HepG2 (cell line): ENCODE measurements at regions not wholly inside any gene's neighbourhood (a gene's known extent, or its start where the extent isn't known, plus 50 kb on each side); places are given as distances from the start of the nearest gene placed in this dataset.

Experiments
- ATAC-seq: fragments of 200-7000 bp; cut with Tn5 transposase; 3 replicates; pipeline ENCODE4 v1.9.1; 2020; ENCODE audit warnings: mild to moderate bottlenecking, moderate library complexity
- BruUV-seq: library from RNA; stranded (reverse); fragments of 400-500 nt; replicated peaks from 2 replicates; lab custom pipeline; 2021; lab: Mats Ljungman, UMichigan
- CTCF ChIA-PET: fragments of 300-600 bp; formaldehyde crosslinking; extraction: SDS; loops from one replicate; lab custom pipeline; 2021; ENCODE audit warnings: low total read pairs, inconsistent platforms, low intra/inter-chr PET ratio; lab: Yijun Ruan, JAX
- POLR2A ChIA-PET: fragments of 350-600 bp; sonication (Branson Sonifier 250); formaldehyde crosslinking; loops from one replicate; lab custom pipeline; 2020; ENCODE audit warnings: antibody characterized with exemption, inconsistent platforms; lab: Yijun Ruan, JAX
- DNase-seq: peaks from one replicate; pipeline ENCODE4 v3.0.0-alpha.2; 2015; ENCODE audit warnings: low spot score
- FAIRE-seq: peaks from 3 replicates; lab custom pipeline; 2011; peaks lifted over from hg19 to GRCh38; lab: Jason Lieb, UNC
- H2AFZ ChIP-seq: one replicate; pipeline ENCODE4 v1.6.1; 2011; ENCODE audit warnings: low read length, inconsistent platforms
- H3K27ac ChIP-seq: fragments of 300-600 bp; 3 replicates; pipeline ENCODE4 v1.8.0; 2011; ENCODE audit warnings: mixed run types, mild to moderate bottlenecking, mixed read lengths, low read length, inconsistent platforms; ENCODE audit not compliant: insufficient read depth; ENCODE audit errors: extremely low read length
- H3K27me3 ChIP-seq, 2 experiments: fragments of 200-600 bp in 1 of 2; 2 replicates in 1 of 2; 3 replicates in 1 of 2; pipeline versions ENCODE4 v1.6.0 to v1.8.0; 2011; ENCODE audit warnings: low read length in 2 of 2, mild to moderate bottlenecking in 2 of 2, moderate library complexity in 2 of 2, inconsistent platforms in 1 of 2; ENCODE audit not compliant: insufficient read depth in 2 of 2, control insufficient read depth in 1 of 2
- H3K36me3 ChIP-seq, 2 experiments: fragments of 200-600 bp in 1 of 2; replicated peaks in 1 of 2; 2 replicates in 1 of 2; 3 replicates in 1 of 2; pipeline versions ENCODE4 v1.5.1 to v1.8.0; 2011; ENCODE audit warnings: low read length in 2 of 2, inconsistent platforms in 1 of 2; ENCODE audit not compliant: insufficient read depth in 2 of 2, control insufficient read depth in 1 of 2
- H3K4me1 ChIP-seq: 2 replicates; pipeline ENCODE4 v1.5.1; 2012; ENCODE audit warnings: low read length, inconsistent platforms; ENCODE audit not compliant: insufficient read depth
- H3K4me2 ChIP-seq: 2 replicates; pipeline ENCODE4 v1.6.0; 2011; ENCODE audit warnings: low read depth, low read length, inconsistent platforms
- H3K4me3 ChIP-seq, 3 experiments: fragments of 200-600 bp in 1 of 3; sonication (generic), shearing (Covaris generic) in 1 of 3; replicated peaks in 1 of 3; 2 replicates each; pipeline ENCODE4 v1.5.1; 2011 to 2016; ENCODE audit warnings: low read length in 3 of 3, inconsistent platforms in 2 of 3, low read depth in 2 of 3, mild to moderate bottlenecking in 2 of 3, control low read depth in 1 of 3, mixed read lengths in 1 of 3; ENCODE audit not compliant: insufficient read depth in 1 of 3
- H3K79me2 ChIP-seq: one replicate; pipeline ENCODE4 v1.6.1; 2011; ENCODE audit warnings: low read length, inconsistent platforms; ENCODE audit not compliant: insufficient read depth
- H3K9ac ChIP-seq: 2 replicates; pipeline ENCODE4 v1.6.0; 2011; ENCODE audit warnings: mild to moderate bottlenecking, low read depth, low read length, inconsistent platforms; ENCODE audit not compliant: insufficient read depth
- H3K9me3 ChIP-seq: 2 replicates; pipeline ENCODE4 v1.5.1; 2012; ENCODE audit warnings: mild to moderate bottlenecking, low read length
- H4K20me1 ChIP-seq: 2 replicates; pipeline ENCODE4 v1.6.0; 2011; ENCODE audit warnings: inconsistent platforms, mild to moderate bottlenecking, low read length, moderate library complexity; ENCODE audit not compliant: insufficient read depth
- BCL3 ChIP-seq: sonication (generic); formaldehyde crosslinking; IDR thresholded peaks from 2 replicates; pipeline ENCODE4 v1.5.1; 2020; ENCODE audit warnings: mild to moderate bottlenecking, missing genetic modification reagents, moderate library complexity
- BCL6 ChIP-seq: IDR thresholded peaks from 2 replicates; pipeline ENCODE4 v1.6.1; 2016; ENCODE audit warnings: missing genetic modification reagents, missing compliant biosample characterization
- ESRRA ChIP-seq: sonication (generic); formaldehyde crosslinking; IDR thresholded peaks from 2 replicates; pipeline ENCODE4 v1.5.1; 2020; ENCODE audit warnings: mild to moderate bottlenecking, low read depth, missing genetic modification reagents
- IKZF4 ChIP-seq: sonication (generic); formaldehyde crosslinking; IDR thresholded peaks from 2 replicates; pipeline ENCODE4 v1.5.1; 2020; ENCODE audit warnings: borderline replicate concordance, mild to moderate bottlenecking, low read depth, missing genetic modification reagents; ENCODE audit errors: not compliant biosample characterization
- NCOA1 ChIP-seq: sonication (generic); formaldehyde crosslinking; IDR thresholded peaks from 2 replicates; pipeline ENCODE4 v1.9.0; 2021; ENCODE audit warnings: missing genetic modification reagents
- PCBP1 ChIP-seq: fragments of 200-400 bp; formaldehyde crosslinking; IDR thresholded peaks from 2 replicates; pipeline ENCODE4 v1.6.1; 2017; ENCODE audit warnings: mild to moderate bottlenecking, low read depth, low read length, borderline replicate concordance
- SAP130 ChIP-seq: IDR thresholded peaks from 2 replicates; pipeline ENCODE4 v1.6.1; 2016; ENCODE audit warnings: low read depth
- ZMYM4 ChIP-seq: sonication (generic); formaldehyde crosslinking; IDR thresholded peaks from 2 replicates; pipeline ENCODE4 v1.8.1; 2023; ENCODE audit warnings: mild to moderate bottlenecking, missing genetic modification reagents
- ZNF362 ChIP-seq: sonication (generic); formaldehyde crosslinking; IDR thresholded peaks from 2 replicates; pipeline ENCODE4 v1.4.0; 2020; ENCODE audit warnings: missing genetic modification reagents, mild to moderate bottlenecking, borderline replicate concordance
- ZNF569 ChIP-seq: sonication (generic); formaldehyde crosslinking; IDR thresholded peaks from 2 replicates; pipeline ENCODE4 v1.5.0; 2020; ENCODE audit warnings: mild to moderate bottlenecking, missing genetic modification reagents, moderate library complexity, borderline replicate concordance
- ZNF609 ChIP-seq: sonication (generic); formaldehyde crosslinking; IDR thresholded peaks from 2 replicates; pipeline ENCODE4 v1.4.0; 2020; ENCODE audit warnings: mild to moderate bottlenecking, missing genetic modification reagents, borderline replicate concordance
- ZNF737 ChIP-seq: sonication (generic); formaldehyde crosslinking; IDR thresholded peaks from 2 replicates; pipeline ENCODE4 v1.5.0; 2020; ENCODE audit warnings: missing genetic modification reagents, mild to moderate bottlenecking, borderline replicate concordance
- ZSCAN22 ChIP-seq: sonication (generic); formaldehyde crosslinking; IDR thresholded peaks from 2 replicates; pipeline ENCODE4 v1.4.0; 2020; ENCODE audit warnings: mild to moderate bottlenecking, missing genetic modification reagents
- WGBS: methylation state at CpG from one replicate; pipeline ENCODE4 v1.1.6; 2017; ENCODE audit warnings: low lambda C conversion rate; 5-methylcytosine and 5-hydroxymethylcytosine counted together
- in situ Hi-C: cut with HindIII; loops from 2 replicates; pipeline ENCODE4 v1.10.0; 2017; ENCODE audit warnings: low pct_unique_long_range_greater_than_20kb; ENCODE audit not compliant: extremely low pct_ligation_motif_present
- intact Hi-C: fragments of 100-400 bp; cut with micrococcal nuclease; formaldehyde crosslinking; loops from one replicate; pipeline ENCODE4 v1.10.0; 2022; ENCODE audit not compliant: unreplicated experiment

- H4K20me1 ChIP-seq: no peaks in the 10 kb centered on the region
- no peak overlapping the region for H3K9ac ChIP-seq
- no peaks in the 10 kb centered on the region for H3K36me3 ChIP-seq
- no peak overlapping the region for H2AFZ ChIP-seq
- ATAC-seq (no peak), FAIRE-seq (no peak), DNase-seq (no peak)
- no peaks in the 10 kb centered on the region for H3K4me1 ChIP-seq
- no peaks in the 10 kb centered on the region for H3K79me2 ChIP-seq
- H3K4me3 ChIP-seq: no peak overlapping the region
- no peaks in the 10 kb centered on the region for H3K9me3 ChIP-seq
- H3K27me3 ChIP-seq: no peaks in the 10 kb centered on the region
- H3K27ac ChIP-seq: no peak overlapping the region
- no peak overlapping the region for H3K4me2 ChIP-seq
- BruUV-seq: no TSS peak
- in situ Hi-C loops (no loop called here), intact Hi-C loops (no loop called here)
- TF ChIP-seq SAP130 (CRISPR knock-in tag) (no peak), ZNF362 (CRISPR knock-in tag) (no peak), PCBP1 (no peak), BCL6 (no peak), ZMYM4 (CRISPR knock-in tag) (no peak), IKZF4 (CRISPR knock-in tag) (no peak), ZSCAN22 (CRISPR knock-in tag) (no peak), NCOA1 (CRISPR knock-in tag) (no peak), ZNF569 (no peak), BCL3 (CRISPR knock-in tag) (no peak), ZNF737 (CRISPR knock-in tag) (no peak), ESRRA (CRISPR knock-in tag) (no peak), ZNF609 (CRISPR knock-in tag) (no peak)
- ChIA-PET CTCF (interaction anchor here (0.6 kb wide), 1 partner anchor 945 kb away, joined by 3 read pairs; no protein-coding TSS in a partner anchor), POLR2A (no interaction called here)
- 0% methylated on average over 1 of the region's 1 CpG for WGBS
Measured at GRCh38 chr1:170471398-170472053, 60.4 kb upstream of the GORAB start.
